HEK293 (cell line): ENCODE measurements at regions not wholly inside any gene's neighbourhood (a gene's known extent, or its start where the extent isn't known, plus 50 kb on each side); places are given as distances from the start of the nearest gene placed in this dataset.

Source experiments
- CTCF ChIA-PET: fragments of 350-600 bp; formaldehyde crosslinking; extraction: SDS; loops from one replicate; lab custom pipeline; 2021; ENCODE audit warnings: antibody characterized with exemption; lab: Yijun Ruan, JAX
- POLR2A ChIA-PET: fragments of 300-600 bp; formaldehyde crosslinking; extraction: SDS; loops from one replicate; lab custom pipeline; 2020; ENCODE audit warnings: antibody characterized with exemption, inconsistent platforms; lab: Yijun Ruan, JAX
- H3K27ac ChIP-seq: fragments of 200-500 bp; sonication (Bioruptor generic); 2 replicates; pipeline ENCODE4 v1.5.1; 2014; ENCODE audit warnings: low read depth, low read length, control low read depth, inconsistent platforms; ENCODE audit errors: extremely low read depth
- H3K36me3 ChIP-seq, 2 experiments: fragments of 200-500 bp in 1 of 2; sonication (Bioruptor generic) in 1 of 2; 1 replicate in 1 of 2; 2 replicates in 1 of 2; pipeline ENCODE4 v1.5.1; 2014 to 2017; ENCODE audit warnings: inconsistent platforms in 2 of 2, low read length in 2 of 2; ENCODE audit not compliant: control insufficient read depth in 2 of 2, insufficient read depth in 1 of 2
- H3K4me1 ChIP-seq: fragments of 200-500 bp; sonication (Bioruptor generic); 2 replicates; pipeline ENCODE4 v1.5.1; 2014; ENCODE audit warnings: mild to moderate bottlenecking, low read length, inconsistent platforms; ENCODE audit not compliant: control insufficient read depth, insufficient read depth
- H3K4me3 ChIP-seq: 2 replicates; pipeline ENCODE4 v1.5.1; 2011; ENCODE audit warnings: low read depth, mild to moderate bottlenecking, control low read depth, low read length, moderate library complexity
- H3K9me3 ChIP-seq: fragments of 200-500 bp; sonication (Bioruptor generic); 2 replicates; pipeline ENCODE4 v1.5.1; 2014; ENCODE audit warnings: low read depth, low read length, inconsistent platforms; ENCODE audit not compliant: control insufficient read depth, insufficient read depth
- KLF10 ChIP-seq: fragments of 450-650 bp; IDR thresholded peaks from 2 replicates; pipeline ENCODE4 v1.5.1; 2018; ENCODE audit warnings: missing biosample characterization, mild to moderate bottlenecking, missing genetic modification characterization
- KLF16 ChIP-seq: fragments of 450-650 bp; formaldehyde crosslinking; IDR thresholded peaks from 2 replicates; pipeline ENCODE4 v1.5.1; 2017; ENCODE audit warnings: missing biosample characterization, missing genetic modification characterization
- RBAK ChIP-seq: fragments of 450-650 bp; formaldehyde crosslinking; IDR thresholded peaks from 2 replicates; pipeline ENCODE4 v1.5.1; 2016; ENCODE audit warnings: missing biosample characterization, missing genetic modification characterization
- SP2 ChIP-seq: fragments of 450-650 bp; formaldehyde crosslinking; IDR thresholded peaks from 2 replicates; pipeline ENCODE4 v1.5.1; 2016; ENCODE audit warnings: missing biosample characterization, missing genetic modification characterization
- SP3 ChIP-seq: fragments of 450-650 bp; formaldehyde crosslinking; IDR thresholded peaks from 2 replicates; pipeline ENCODE4 v1.5.1; 2016; ENCODE audit warnings: missing biosample characterization, missing genetic modification characterization
- ZBTB21 ChIP-seq: fragments of 450-650 bp; formaldehyde crosslinking; IDR thresholded peaks from 2 replicates; pipeline ENCODE4 v1.5.1; 2017; ENCODE audit warnings: missing biosample characterization, missing genetic modification characterization
- ZBTB48 ChIP-seq: fragments of 450-650 bp; formaldehyde crosslinking; IDR thresholded peaks from 2 replicates; pipeline ENCODE4 v1.5.1; 2016; ENCODE audit warnings: missing biosample characterization, missing genetic modification characterization
- ZBTB7A ChIP-seq: fragments of 450-650 bp; formaldehyde crosslinking; IDR thresholded peaks from 2 replicates; pipeline ENCODE4 v1.5.1; 2016; ENCODE audit warnings: low read depth, missing biosample characterization, missing genetic modification characterization
- ZNF112 ChIP-seq: fragments of 450-650 bp; formaldehyde crosslinking; IDR thresholded peaks from 2 replicates; pipeline ENCODE4 v1.5.0; 2017; ENCODE audit warnings: missing biosample characterization, missing genetic modification characterization
- ZNF132 ChIP-seq: fragments of 450-650 bp; formaldehyde crosslinking; IDR thresholded peaks from 2 replicates; pipeline ENCODE4 v1.5.1; 2017; ENCODE audit warnings: missing biosample characterization, missing genetic modification characterization, borderline replicate concordance
- ZNF157 ChIP-seq: fragments of 450-650 bp; formaldehyde crosslinking; IDR thresholded peaks from 2 replicates; pipeline ENCODE4 v1.5.1; 2016; ENCODE audit warnings: missing biosample characterization, missing genetic modification characterization
- ZNF2 ChIP-seq: fragments of 450-650 bp; formaldehyde crosslinking; IDR thresholded peaks from 2 replicates; pipeline ENCODE4 v1.5.1; 2016; ENCODE audit warnings: missing biosample characterization, missing genetic modification characterization
- ZNF202 ChIP-seq: fragments of 450-650 bp; formaldehyde crosslinking; IDR thresholded peaks from 2 replicates; pipeline ENCODE4 v1.5.1; 2016; ENCODE audit warnings: missing biosample characterization, missing genetic modification characterization, borderline replicate concordance
- ZNF37A ChIP-seq: fragments of 450-650 bp; IDR thresholded peaks from 2 replicates; pipeline ENCODE4 v1.5.1; 2018; ENCODE audit warnings: missing biosample characterization, missing genetic modification characterization
- ZNF423 ChIP-seq: fragments of 450-650 bp; formaldehyde crosslinking; IDR thresholded peaks from 2 replicates; pipeline ENCODE4 v1.5.1; 2016; ENCODE audit warnings: missing biosample characterization, missing genetic modification characterization
- ZNF555 ChIP-seq: fragments of 450-650 bp; formaldehyde crosslinking; conservative IDR thresholded peaks from 2 replicates; pipeline ENCODE4 v1.5.1; 2017; ENCODE audit warnings: missing biosample characterization, mild to moderate bottlenecking, missing genetic modification characterization, inconsistent platforms
- ZNF571 ChIP-seq: fragments of 450-650 bp; formaldehyde crosslinking; IDR thresholded peaks from 2 replicates; pipeline ENCODE4 v1.5.0; 2017; ENCODE audit warnings: missing biosample characterization, missing genetic modification characterization
- ZNF626 ChIP-seq: fragments of 450-650 bp; sonication (Bioruptor Pico); formaldehyde crosslinking; IDR thresholded peaks from 2 replicates; pipeline ENCODE4 v1.5.1; 2018; ENCODE audit warnings: missing biosample characterization, missing genetic modification characterization, inconsistent platforms
- ZNF670 ChIP-seq: fragments of 450-650 bp; formaldehyde crosslinking; IDR thresholded peaks from 2 replicates; pipeline ENCODE4 v1.5.1; 2016; ENCODE audit warnings: missing biosample characterization, missing genetic modification characterization, low read depth
- ZNF76 ChIP-seq: fragments of 450-650 bp; formaldehyde crosslinking; IDR thresholded peaks from 2 replicates; pipeline ENCODE4; 2016; ENCODE audit warnings: low read depth, missing biosample characterization, missing genetic modification characterization, borderline replicate concordance
- TF ChIP-seq, protein P1 (sequence below): fragments of 450-650 bp; formaldehyde crosslinking; IDR thresholded peaks from 2 replicates; pipeline ENCODE4; 2016; ENCODE audit warnings: missing biosample characterization, missing genetic modification characterization
- TF ChIP-seq, protein P2 (sequence below): fragments of 450-650 bp; formaldehyde crosslinking; IDR thresholded peaks from 2 replicates; pipeline ENCODE4 v1.5.1; 2016; ENCODE audit warnings: missing biosample characterization, missing genetic modification characterization
- TF ChIP-seq, protein P3 (sequence below): fragments of 450-650 bp; formaldehyde crosslinking; IDR thresholded peaks from 2 replicates; pipeline ENCODE4 v1.5.1; 2016; ENCODE audit warnings: missing biosample characterization, missing genetic modification characterization
- TF ChIP-seq, protein P4 (sequence below): fragments of 450-650 bp; formaldehyde crosslinking; IDR thresholded peaks from 2 replicates; pipeline ENCODE4 v1.5.1; 2016; ENCODE audit warnings: missing biosample characterization, missing genetic modification characterization
- TF ChIP-seq, protein P5 (sequence below): fragments of 450-650 bp; formaldehyde crosslinking; IDR thresholded peaks from 2 replicates; pipeline ENCODE4 v1.5.1; 2017; ENCODE audit warnings: missing biosample characterization, missing genetic modification characterization
- TF ChIP-seq, protein P6 (sequence below): fragments of 450-650 bp; formaldehyde crosslinking; IDR thresholded peaks from 2 replicates; pipeline ENCODE4 v1.5.1; 2016; ENCODE audit warnings: missing biosample characterization, missing genetic modification characterization

DNA sequence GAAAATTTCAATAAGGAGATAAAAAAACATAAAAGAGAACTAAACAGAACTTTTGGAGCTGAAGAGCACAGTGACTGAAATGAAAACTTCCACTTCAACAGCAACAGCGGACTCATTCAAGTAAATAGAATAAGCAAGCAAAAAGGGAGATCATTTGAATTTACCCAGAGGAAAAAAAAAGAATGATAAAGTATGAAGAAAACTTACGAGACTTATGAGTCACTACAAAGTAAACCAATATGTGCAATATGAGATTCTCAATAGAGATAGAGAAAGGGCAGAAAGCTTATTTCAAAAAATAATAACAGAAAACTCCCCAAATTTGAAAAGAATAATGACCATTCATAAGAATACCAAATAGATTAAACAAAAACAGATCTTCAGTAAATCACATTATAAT lies 1605.7 kb upstream of the CDH6 start:
- TF ChIP-seq SP3 (tag by site-specific recombination) (no peak), ZNF423 (no peak), ZNF132 (tag by site-specific recombination) (no peak), KLF16 (tag by site-specific recombination) (no peak), ZNF670 (no peak), ZBTB21 (tag by site-specific recombination) (no peak), ZNF571 (tag by site-specific recombination) (no peak), ZNF555 (tag by site-specific recombination) (no peak), ZNF76 (tag by site-specific recombination) (no peak), ZNF2 (tag by site-specific recombination) (no peak), ZNF157 (tag by site-specific recombination) (no peak), RBAK (no peak), SP2 (tag by site-specific recombination) (no peak)
- TF ChIP-seq, protein P1, sequence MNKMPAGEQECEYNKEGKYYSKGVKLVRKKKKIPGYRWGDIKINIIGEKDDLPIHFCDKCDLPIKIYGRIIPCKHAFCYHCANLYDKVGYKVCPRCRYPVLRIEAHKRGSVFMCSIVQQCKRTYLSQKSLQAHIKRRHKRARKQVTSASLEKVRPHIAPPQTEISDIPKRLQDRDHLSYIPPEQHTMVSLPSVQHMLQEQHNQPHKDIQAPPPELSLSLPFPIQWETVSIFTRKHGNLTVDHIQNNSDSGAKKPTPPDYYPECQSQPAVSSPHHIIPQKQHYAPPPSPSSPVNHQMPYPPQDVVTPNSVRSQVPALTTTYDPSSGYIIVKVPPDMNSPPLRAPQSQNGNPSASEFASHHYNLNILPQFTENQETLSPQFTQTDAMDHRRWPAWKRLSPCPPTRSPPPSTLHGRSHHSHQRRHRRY (tag by site-specific recombination): no peak
- TF ChIP-seq, protein P2, sequence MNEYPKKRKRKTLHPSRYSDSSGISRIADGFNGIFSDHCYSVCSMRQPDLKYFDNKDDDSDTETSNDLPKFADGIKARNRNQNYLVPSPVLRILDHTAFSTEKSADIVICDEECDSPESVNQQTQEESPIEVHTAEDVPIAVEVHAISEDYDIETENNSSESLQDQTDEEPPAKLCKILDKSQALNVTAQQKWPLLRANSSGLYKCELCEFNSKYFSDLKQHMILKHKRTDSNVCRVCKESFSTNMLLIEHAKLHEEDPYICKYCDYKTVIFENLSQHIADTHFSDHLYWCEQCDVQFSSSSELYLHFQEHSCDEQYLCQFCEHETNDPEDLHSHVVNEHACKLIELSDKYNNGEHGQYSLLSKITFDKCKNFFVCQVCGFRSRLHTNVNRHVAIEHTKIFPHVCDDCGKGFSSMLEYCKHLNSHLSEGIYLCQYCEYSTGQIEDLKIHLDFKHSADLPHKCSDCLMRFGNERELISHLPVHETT (tag by site-specific recombination): no peak
- TF ChIP-seq, protein P3, sequence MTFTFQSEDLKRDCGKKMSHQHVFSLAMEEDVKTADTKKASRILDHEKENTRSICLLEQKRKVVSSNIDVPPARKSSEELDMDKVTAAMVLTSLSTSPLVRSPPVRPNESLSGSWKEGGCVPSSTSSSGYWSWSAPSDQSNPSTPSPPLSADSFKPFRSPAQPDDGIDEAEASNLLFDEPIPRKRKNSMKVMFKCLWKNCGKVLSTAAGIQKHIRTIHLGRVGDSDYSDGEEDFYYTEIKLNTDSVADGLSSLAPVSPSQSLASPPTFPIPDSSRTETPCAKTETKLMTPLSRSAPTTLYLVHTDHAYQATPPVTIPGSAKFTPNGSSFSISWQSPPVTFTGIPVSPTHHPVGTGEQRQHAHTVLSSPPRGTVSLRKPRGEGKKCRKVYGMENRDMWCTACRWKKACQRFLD: no peak
- TF ChIP-seq, protein P4, sequence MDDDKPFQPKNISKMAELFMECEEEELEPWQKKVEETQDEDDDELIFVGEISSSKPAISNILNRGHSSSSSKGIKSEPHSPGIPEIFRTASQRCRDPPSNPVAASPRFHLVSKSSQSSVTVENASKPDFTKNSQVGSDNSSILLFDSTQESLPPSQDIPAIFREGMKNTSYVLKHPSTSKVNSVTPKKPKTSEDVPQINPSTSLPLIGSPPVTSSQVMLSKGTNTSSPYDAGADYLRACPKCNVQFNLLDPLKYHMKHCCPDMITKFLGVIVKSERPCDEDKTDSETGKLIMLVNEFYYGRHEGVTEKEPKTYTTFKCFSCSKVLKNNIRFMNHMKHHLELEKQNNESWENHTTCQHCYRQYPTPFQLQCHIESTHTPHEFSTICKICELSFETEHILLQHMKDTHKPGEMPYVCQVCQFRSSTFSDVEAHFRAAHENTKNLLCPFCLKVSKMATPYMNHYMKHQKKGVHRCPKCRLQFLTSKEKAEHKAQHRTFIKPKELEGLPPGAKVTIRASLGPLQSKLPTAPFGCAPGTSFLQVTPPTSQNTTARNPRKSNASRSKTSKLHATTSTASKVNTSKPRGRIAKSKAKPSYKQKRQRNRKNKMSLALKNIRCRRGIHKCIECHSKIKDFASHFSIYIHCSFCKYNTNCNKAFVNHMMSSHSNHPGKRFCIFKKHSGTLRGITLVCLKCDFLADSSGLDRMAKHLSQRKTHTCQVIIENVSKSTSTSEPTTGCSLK (tag by site-specific recombination): no peak
- H3K27ac ChIP-seq: no peak overlapping the region
- no peaks in the 10 kb centered on the region; the same call in 1 of the 2 replicates for H3K9me3 ChIP-seq
- no peaks in the 10 kb centered on the region for H3K4me1 ChIP-seq
- CTCF ChIA-PET: interaction anchor here (0.6 kb wide), 1 partner anchor 76 kb away, joined by 3 read pairs; no protein-coding TSS in a partner anchor
- POLR2A ChIA-PET: no interaction called here
- no peaks in the 10 kb centered on the region for H3K36me3 ChIP-seq
- H3K4me3 ChIP-seq: no peak overlapping the region

DNA sequence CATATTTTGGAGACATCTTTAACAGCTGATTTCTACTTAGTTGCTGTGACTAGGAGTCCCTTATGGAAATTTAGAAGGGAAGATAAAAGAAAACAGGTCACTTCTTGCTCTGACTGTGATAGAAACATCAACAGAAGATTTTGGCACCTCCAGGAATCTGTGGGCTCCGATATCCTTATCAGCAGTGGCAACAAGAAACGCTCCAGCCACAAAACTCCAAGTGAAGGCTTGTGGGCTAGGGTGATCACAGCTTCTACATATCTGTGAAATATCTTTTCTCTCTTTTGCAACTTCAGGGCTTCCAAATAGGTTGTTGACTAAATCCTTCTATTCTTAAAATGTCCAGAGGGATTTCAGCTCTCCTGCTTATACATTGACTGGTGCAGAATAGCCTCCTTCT lies 1625.5 kb upstream of the CDH6 start:
- no peaks in the 10 kb centered on the region for H3K4me1 ChIP-seq
- no peaks in the 10 kb centered on the region for H3K36me3 ChIP-seq
- ChIA-PET POLR2A (no interaction called here), CTCF (no interaction called here)
- H3K4me3 ChIP-seq: no peak overlapping the region
- H3K27ac ChIP-seq: no peak overlapping the region
- no peaks in the 10 kb centered on the region; the same call in 1 of the 2 replicates for H3K9me3 ChIP-seq
- TF ChIP-seq ZNF202 (no peak), ZBTB48 (tag by site-specific recombination) (no peak), ZNF37A (tag by site-specific recombination) (no peak), ZNF423 (no peak), ZNF626 (tag by site-specific recombination) (no peak), KLF10 (tag by site-specific recombination) (no peak), ZBTB7A (tag by site-specific recombination) (no peak), ZNF112 (tag by site-specific recombination) (no peak)
- TF ChIP-seq, protein P5, sequence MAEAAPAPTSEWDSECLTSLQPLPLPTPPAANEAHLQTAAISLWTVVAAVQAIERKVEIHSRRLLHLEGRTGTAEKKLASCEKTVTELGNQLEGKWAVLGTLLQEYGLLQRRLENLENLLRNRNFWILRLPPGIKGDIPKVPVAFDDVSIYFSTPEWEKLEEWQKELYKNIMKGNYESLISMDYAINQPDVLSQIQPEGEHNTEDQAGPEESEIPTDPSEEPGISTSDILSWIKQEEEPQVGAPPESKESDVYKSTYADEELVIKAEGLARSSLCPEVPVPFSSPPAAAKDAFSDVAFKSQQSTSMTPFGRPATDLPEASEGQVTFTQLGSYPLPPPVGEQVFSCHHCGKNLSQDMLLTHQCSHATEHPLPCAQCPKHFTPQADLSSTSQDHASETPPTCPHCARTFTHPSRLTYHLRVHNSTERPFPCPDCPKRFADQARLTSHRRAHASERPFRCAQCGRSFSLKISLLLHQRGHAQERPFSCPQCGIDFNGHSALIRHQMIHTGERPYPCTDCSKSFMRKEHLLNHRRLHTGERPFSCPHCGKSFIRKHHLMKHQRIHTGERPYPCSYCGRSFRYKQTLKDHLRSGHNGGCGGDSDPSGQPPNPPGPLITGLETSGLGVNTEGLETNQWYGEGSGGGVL: no peak
- TF ChIP-seq, protein P6, sequence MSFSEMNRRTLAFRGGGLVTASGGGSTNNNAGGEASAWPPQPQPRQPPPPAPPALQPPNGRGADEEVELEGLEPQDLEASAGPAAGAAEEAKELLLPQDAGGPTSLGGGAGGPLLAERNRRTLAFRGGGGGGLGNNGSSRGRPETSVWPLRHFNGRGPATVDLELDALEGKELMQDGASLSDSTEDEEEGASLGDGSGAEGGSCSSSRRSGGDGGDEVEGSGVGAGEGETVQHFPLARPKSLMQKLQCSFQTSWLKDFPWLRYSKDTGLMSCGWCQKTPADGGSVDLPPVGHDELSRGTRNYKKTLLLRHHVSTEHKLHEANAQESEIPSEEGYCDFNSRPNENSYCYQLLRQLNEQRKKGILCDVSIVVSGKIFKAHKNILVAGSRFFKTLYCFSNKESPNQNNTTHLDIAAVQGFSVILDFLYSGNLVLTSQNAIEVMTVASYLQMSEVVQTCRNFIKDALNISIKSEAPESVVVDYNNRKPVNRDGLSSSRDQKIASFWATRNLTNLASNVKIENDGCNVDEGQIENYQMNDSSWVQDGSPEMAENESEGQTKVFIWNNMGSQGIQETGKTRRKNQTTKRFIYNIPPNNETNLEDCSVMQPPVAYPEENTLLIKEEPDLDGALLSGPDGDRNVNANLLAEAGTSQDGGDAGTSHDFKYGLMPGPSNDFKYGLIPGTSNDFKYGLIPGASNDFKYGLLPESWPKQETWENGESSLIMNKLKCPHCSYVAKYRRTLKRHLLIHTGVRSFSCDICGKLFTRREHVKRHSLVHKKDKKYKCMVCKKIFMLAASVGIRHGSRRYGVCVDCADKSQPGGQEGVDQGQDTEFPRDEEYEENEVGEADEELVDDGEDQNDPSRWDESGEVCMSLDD: no peak
